ENCODE measurements at regions not wholly inside any gene's neighbourhood (a gene's known extent, or its start where the extent isn't known, plus 50 kb on each side); places are given as distances from the start of the nearest gene placed in this dataset.

DNA sequence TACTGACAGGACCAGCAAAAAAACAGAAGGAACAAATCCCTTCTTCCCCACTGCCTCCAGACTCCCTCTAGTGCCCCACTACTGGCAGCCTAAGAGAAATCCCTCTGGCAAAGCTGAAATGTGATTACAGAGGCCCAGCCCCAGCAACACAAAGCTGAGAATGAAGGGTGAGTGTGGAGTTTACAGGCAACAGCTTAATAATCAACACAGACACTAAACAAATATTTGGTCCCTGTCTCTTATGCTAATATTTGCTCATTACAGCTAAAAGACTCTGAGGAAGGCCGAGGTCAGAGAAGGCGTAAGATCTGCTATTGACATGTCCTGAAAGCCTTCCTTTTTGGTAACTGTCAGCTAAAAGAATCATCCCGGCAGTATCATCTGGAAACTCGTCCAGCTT, 308.5 kb upstream of the RASGRP1 start:
- no peaks in the 10 kb centered on the region for H3K36me3 ChIP-seq (ENCODE audit: control insufficient read depth in 4 of 4, insufficient read depth in 4 of 4, low read length in 4 of 4)
- no peaks in the 10 kb centered on the region for H3K27me3 ChIP-seq (ENCODE audit: control insufficient read depth in 3 of 3, insufficient read depth in 3 of 3, low read length in 2 of 3)
- peak in 2 of 3 donors; percentile 47 to 72 for DNase-seq
- peaks cover 0 to 15% (median 6%) of the 10 kb centered on the region in 5 donors for H3K4me1 ChIP-seq (ENCODE audit: control insufficient read depth in 5 of 5, insufficient read depth in 5 of 5, low read length in 5 of 5)
- H3K27ac ChIP-seq (ENCODE audit: low read depth in 1 of 2, low read length in 1 of 2): no peak overlapping the region
- 56 to 71% methylated on average over 4 of the region's 4 CpGs for whole genome bisulfite sequencing, 2 donors
- TF ChIP-seq CTCF (IDR thresholded peaks at IDR 0.05; ENCODE audit: control extremely low read depth, extremely low read depth): no peak
- H3K4me3 ChIP-seq: no peak overlapping the region
- ATAC-seq (ENCODE audit: insufficient read depth, low FRiP score): peak; percentile 54
- no peak overlapping the region for H3K9ac ChIP-seq (ENCODE audit: insufficient read depth in 1 of 2, low read length in 2 of 2)
- H3K9me3 ChIP-seq (ENCODE audit: control insufficient read depth in 4 of 4, insufficient read depth in 3 of 4, low read length in 3 of 4): peaks cover 0 to 2% (median 0%) of the 10 kb centered on the region in 4 donors

- DNase-seq (peak in 1 of 3 donors; percentile 43), ATAC-seq (ENCODE audit: insufficient read depth, low FRiP score) (peak; percentile 24)
Observed at GRCh38 chr15:38874464-38874863, 309.9 kb upstream of the RASGRP1 start.

GRCh38 chr15:38876211-38876610, 311.6 kb upstream of the RASGRP1 start:
- Histone ChIP-seq H3K9me3 (ENCODE audit: control insufficient read depth in 4 of 4, insufficient read depth in 3 of 4, low read length in 3 of 4) (peaks cover 0 to 2% (median under 1%) of the 10 kb centered on the region in 4 donors), H3K4me1 (ENCODE audit: control insufficient read depth in 5 of 5, insufficient read depth in 5 of 5, low read length in 5 of 5) (peaks cover 0 to 34% (median 7%) of the 10 kb centered on the region in 5 donors), H3K36me3 (ENCODE audit: control insufficient read depth in 4 of 4, insufficient read depth in 4 of 4, low read length in 4 of 4) (no peaks in the 10 kb centered on the region), H3K27me3 (ENCODE audit: control insufficient read depth in 3 of 3, insufficient read depth in 3 of 3, low read length in 2 of 3) (no peaks in the 10 kb centered on the region), H3K27ac (ENCODE audit: low read depth in 1 of 2, low read length in 1 of 2) (no peak overlapping the region), H3K4me3 (no peak overlapping the region), H3K9ac (ENCODE audit: insufficient read depth in 1 of 2, low read length in 2 of 2) (no peak overlapping the region)
- ATAC-seq (ENCODE audit: insufficient read depth, low FRiP score) (no peak), DNase-seq (no peak)
- no peak for TF ChIP-seq CTCF (IDR thresholded peaks at IDR 0.05; ENCODE audit: control extremely low read depth, extremely low read depth)
- WGBS, 2 donors: 91 to 95% methylated on average over 6 of the region's 6 CpGs

More at GRCh38 chr15:38874464-38874863, 309.9 kb upstream of the RASGRP1 start:
- no peaks in the 10 kb centered on the region for H3K36me3 ChIP-seq (ENCODE audit: control insufficient read depth in 4 of 4, insufficient read depth in 4 of 4, low read length in 4 of 4)
- WGBS, 2 donors: 62 to 81% methylated on average over 5 of the region's 5 CpGs
- no peak overlapping the region for H3K4me3 ChIP-seq
- no peak for TF ChIP-seq CTCF (IDR thresholded peaks at IDR 0.05; ENCODE audit: control extremely low read depth, extremely low read depth)
- no peak overlapping the region for H3K9ac ChIP-seq (ENCODE audit: insufficient read depth in 1 of 2, low read length in 2 of 2)
- peaks cover 0 to 2% (median 0%) of the 10 kb centered on the region in 4 donors for H3K9me3 ChIP-seq (ENCODE audit: control insufficient read depth in 4 of 4, insufficient read depth in 3 of 4, low read length in 3 of 4)
- peaks cover 0 to 25% (median 5%) of the 10 kb centered on the region in 5 donors for H3K4me1 ChIP-seq (ENCODE audit: control insufficient read depth in 5 of 5, insufficient read depth in 5 of 5, low read length in 5 of 5)
- peak overlapping the region in 1 of 2 donors; percentile 47 for H3K27ac ChIP-seq (ENCODE audit: low read depth in 1 of 2, low read length in 1 of 2)
- no peaks in the 10 kb centered on the region for H3K27me3 ChIP-seq (ENCODE audit: control insufficient read depth in 3 of 3, insufficient read depth in 3 of 3, low read length in 2 of 3)

GRCh38 chr15:38876621-38877020, 312.0 kb upstream of the RASGRP1 start:
- H3K9ac ChIP-seq (ENCODE audit: insufficient read depth in 1 of 2, low read length in 2 of 2): no peak overlapping the region
- no peak for DNase-seq
- peaks cover 0 to 34% (median 7%) of the 10 kb centered on the region in 5 donors for H3K4me1 ChIP-seq (ENCODE audit: control insufficient read depth in 5 of 5, insufficient read depth in 5 of 5, low read length in 5 of 5)
- WGBS, 2 donors: 95 to 98% methylated on average over 3 of the region's 3 CpGs
- H3K36me3 ChIP-seq (ENCODE audit: control insufficient read depth in 4 of 4, insufficient read depth in 4 of 4, low read length in 4 of 4): no peaks in the 10 kb centered on the region
- no peak overlapping the region for H3K4me3 ChIP-seq
- no peaks in the 10 kb centered on the region for H3K27me3 ChIP-seq (ENCODE audit: control insufficient read depth in 3 of 3, insufficient read depth in 3 of 3, low read length in 2 of 3)
- no peak overlapping the region for H3K27ac ChIP-seq (ENCODE audit: low read depth in 1 of 2, low read length in 1 of 2)
- no peak for TF ChIP-seq CTCF (IDR thresholded peaks at IDR 0.05; ENCODE audit: control extremely low read depth, extremely low read depth)
- H3K9me3 ChIP-seq (ENCODE audit: control insufficient read depth in 4 of 4, insufficient read depth in 3 of 4, low read length in 3 of 4): peaks cover 0 to 2% (median under 1%) of the 10 kb centered on the region in 4 donors
- no peak for ATAC-seq (ENCODE audit: insufficient read depth, low FRiP score)
